Neural progenitor cell (in vitro differentiated cells): ENCODE measurements at regions not wholly inside any gene's neighbourhood (a gene's known extent, or its start where the extent isn't known, plus 50 kb on each side); places are given as distances from the start of the nearest gene placed in this dataset.
A peak's percentile ranks its signal among the peaks of the same experiment; 100 is the strongest.
"Not testable (repeated sequence)": the region's sequence is repeated elsewhere in the genome, so short reads cannot be mapped to it uniquely, and the experiment has no call there.

Experiments
- DNase-seq: peaks from one replicate; pipeline ENCODE4 v3.0.0-alpha.2; 2016; ENCODE audit warnings: low spot score
- H2AFZ ChIP-seq: fragments of 200-600 bp; sonication (generic); replicated peaks from 2 replicates; pipeline ENCODE4 v1.6.1; 2016; ENCODE audit warnings: antibody characterized with exemption
- H3F3A ChIP-seq: fragments of 200-600 bp; sonication (generic); 2 replicates; pipeline ENCODE4 v1.6.1; 2016; ENCODE audit warnings: antibody characterized with exemption, low read depth
- H3K27ac ChIP-seq: fragments of 200-600 bp; sonication (generic); 2 replicates; pipeline ENCODE4 v1.5.1; 2016; ENCODE audit warnings: mild to moderate bottlenecking
- H3K27me3 ChIP-seq: fragments of 200-600 bp; sonication (generic); 2 replicates; pipeline ENCODE4 v1.6.1; 2016; ENCODE audit warnings: mild to moderate bottlenecking, moderate library complexity
- H3K36me3 ChIP-seq: fragments of 200-600 bp; sonication (generic); 2 replicates; pipeline ENCODE4 v1.5.1; 2016
- H3K4me1 ChIP-seq: fragments of 200-600 bp; sonication (generic); 2 replicates; pipeline ENCODE4 v1.6.1; 2016; ENCODE audit warnings: mixed run types
- H3K4me2 ChIP-seq: fragments of 200-600 bp; sonication (generic); 2 replicates; pipeline ENCODE4 v1.6.1; 2016
- H3K4me3 ChIP-seq: fragments of 200-600 bp; sonication (generic); 2 replicates; pipeline ENCODE4 v1.5.1; 2016
- H3K79me2 ChIP-seq: fragments of 200-600 bp; sonication (generic); 2 replicates; pipeline ENCODE4 v1.6.1; 2016; ENCODE audit warnings: low read depth
- H3K9ac ChIP-seq: fragments of 200-600 bp; sonication (generic); 2 replicates; pipeline ENCODE4 v1.6.1; 2016
- H3K9me3 ChIP-seq: fragments of 200-600 bp; sonication (generic); 2 replicates; pipeline ENCODE4 v1.5.1; 2016; ENCODE audit warnings: low read depth
- H4K20me1 ChIP-seq: fragments of 200-600 bp; sonication (generic); 2 replicates; pipeline ENCODE4 v1.6.1; 2016; ENCODE audit warnings: low read depth
- H3K27ac Mint-ChIP-seq: 3 replicates; pipeline ENCODE4 v1.8.0; 2021; ENCODE audit warnings: mixed read lengths
- H3K27me3 Mint-ChIP-seq: 2 replicates; pipeline ENCODE4 v1.8.0; 2022; ENCODE audit warnings: low read depth, mild to moderate bottlenecking, inconsistent platforms, moderate library complexity, mixed read lengths; ENCODE audit not compliant: insufficient read depth
- H3K36me3 Mint-ChIP-seq: 3 replicates; pipeline ENCODE4 v1.8.0; 2021; ENCODE audit warnings: mixed read lengths
- H3K4me1 Mint-ChIP-seq: 3 replicates; pipeline ENCODE4 v1.8.0; 2021; ENCODE audit warnings: mixed read lengths
- H3K4me3 Mint-ChIP-seq: 3 replicates; pipeline ENCODE4 v1.8.0; 2021; ENCODE audit warnings: mild to moderate bottlenecking, moderate library complexity, mixed read lengths
- H3K9me3 Mint-ChIP-seq: 3 replicates; pipeline ENCODE4 v1.8.0; 2020; ENCODE audit warnings: mixed read lengths
- EZH2 ChIP-seq: fragments of 200-600 bp; sonication (generic); IDR thresholded peaks from 2 replicates; pipeline ENCODE4 v1.6.1; 2017; ENCODE audit warnings: antibody characterized with exemption, mild to moderate bottlenecking, moderate library complexity
- EZH2phosphoT487 ChIP-seq: fragments of 200-600 bp; sonication (generic); IDR thresholded peaks from 2 replicates; pipeline ENCODE4 v1.6.1; 2017; ENCODE audit warnings: antibody characterized with exemption
- TF ChIP-seq, protein P1 (sequence below): fragments of 200-600 bp; sonication (generic); IDR thresholded peaks from 2 replicates; pipeline ENCODE4 v1.5.1; 2017; ENCODE audit warnings: antibody characterized with exemption, mild to moderate bottlenecking

DNA sequence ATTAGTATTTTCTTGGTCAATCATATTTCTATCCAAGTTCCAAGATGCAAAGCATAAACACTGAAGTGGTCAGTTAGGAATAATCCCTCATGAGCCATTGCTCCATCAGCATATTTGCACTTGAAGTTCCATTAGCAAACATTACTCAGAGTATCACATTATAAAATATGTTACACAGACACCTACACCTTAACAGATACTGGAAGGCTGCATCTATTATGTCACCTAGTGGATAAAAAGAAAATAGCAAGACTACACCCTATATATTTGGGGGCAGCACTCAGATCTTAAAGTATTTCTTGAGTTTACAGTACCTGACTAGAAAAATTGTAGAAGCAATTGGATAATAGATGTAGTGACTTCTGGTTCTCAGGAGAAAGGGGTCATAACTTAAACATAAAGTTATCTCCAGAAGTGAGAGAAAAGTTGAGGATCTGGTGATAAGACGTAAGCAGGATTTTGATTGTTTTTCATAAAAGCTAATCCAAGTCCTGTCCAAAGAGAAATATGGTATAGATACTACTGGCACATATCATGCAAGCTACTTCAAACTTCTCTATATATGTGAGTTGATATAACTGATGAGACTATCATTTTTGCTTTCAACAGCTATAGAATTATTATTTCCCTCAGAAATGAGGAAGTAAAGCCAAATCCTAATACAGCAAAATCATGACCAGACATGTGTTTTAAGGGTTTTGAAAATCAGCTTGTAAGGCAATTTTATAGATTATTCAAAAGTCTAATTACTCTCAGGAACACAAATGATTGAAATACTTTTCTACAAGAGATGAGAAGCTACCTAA, 422.2 kb downstream of the GBE1 start:
- Mint-ChIP-seq H3K36me3 (no peaks in the 10 kb centered on the region), H3K9me3 (no peaks in the 10 kb centered on the region), H3K27ac (no peak overlapping the region), H3K27me3 (no peaks in the 10 kb centered on the region), H3K4me1 (no peaks in the 10 kb centered on the region), H3K4me3 (no peak overlapping the region)
- Histone ChIP-seq H3K4me1 (no peaks in the 10 kb centered on the region), H3K36me3 (no peaks in the 10 kb centered on the region), H3F3A (no peaks in the 10 kb centered on the region), H2AFZ (peak overlapping the region; percentile 8), H3K9ac (no peak overlapping the region), H3K4me2 (no peak overlapping the region), H4K20me1 (no peaks in the 10 kb centered on the region), H3K27me3 (no peaks in the 10 kb centered on the region), H3K4me3 (no peak overlapping the region), H3K79me2 (no peaks in the 10 kb centered on the region), H3K9me3 (no peaks in the 10 kb centered on the region), H3K27ac (no peak overlapping the region)
- TF ChIP-seq, protein P1, sequence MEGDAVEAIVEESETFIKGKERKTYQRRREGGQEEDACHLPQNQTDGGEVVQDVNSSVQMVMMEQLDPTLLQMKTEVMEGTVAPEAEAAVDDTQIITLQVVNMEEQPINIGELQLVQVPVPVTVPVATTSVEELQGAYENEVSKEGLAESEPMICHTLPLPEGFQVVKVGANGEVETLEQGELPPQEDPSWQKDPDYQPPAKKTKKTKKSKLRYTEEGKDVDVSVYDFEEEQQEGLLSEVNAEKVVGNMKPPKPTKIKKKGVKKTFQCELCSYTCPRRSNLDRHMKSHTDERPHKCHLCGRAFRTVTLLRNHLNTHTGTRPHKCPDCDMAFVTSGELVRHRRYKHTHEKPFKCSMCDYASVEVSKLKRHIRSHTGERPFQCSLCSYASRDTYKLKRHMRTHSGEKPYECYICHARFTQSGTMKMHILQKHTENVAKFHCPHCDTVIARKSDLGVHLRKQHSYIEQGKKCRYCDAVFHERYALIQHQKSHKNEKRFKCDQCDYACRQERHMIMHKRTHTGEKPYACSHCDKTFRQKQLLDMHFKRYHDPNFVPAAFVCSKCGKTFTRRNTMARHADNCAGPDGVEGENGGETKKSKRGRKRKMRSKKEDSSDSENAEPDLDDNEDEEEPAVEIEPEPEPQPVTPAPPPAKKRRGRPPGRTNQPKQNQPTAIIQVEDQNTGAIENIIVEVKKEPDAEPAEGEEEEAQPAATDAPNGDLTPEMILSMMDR = peak; percentile 64
- no peak for TF ChIP-seq EZH2phosphoT487
- DNase-seq = peak; percentile 11

DNA sequence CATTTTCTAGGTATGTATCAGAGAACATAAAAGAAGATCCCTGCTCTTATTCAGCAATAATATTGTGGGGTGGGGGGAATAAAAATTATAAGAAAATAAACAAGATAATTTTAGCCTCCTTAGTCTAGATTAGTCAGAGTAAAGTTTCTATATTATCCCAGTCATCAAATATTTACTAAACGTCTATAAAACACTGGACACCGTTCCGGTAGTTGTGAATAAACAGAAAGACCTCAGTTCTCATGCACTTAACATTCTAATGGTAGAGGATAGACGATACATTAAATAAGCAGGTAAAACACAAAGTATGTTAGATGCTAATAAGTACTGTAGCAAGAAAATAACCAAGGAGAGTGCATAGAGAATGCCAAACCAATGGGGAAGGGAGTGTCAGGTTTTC, 425.0 kb downstream of the GBE1 start:
- H3K4me1 Mint-ChIP-seq = no peaks in the 10 kb centered on the region

DNA sequence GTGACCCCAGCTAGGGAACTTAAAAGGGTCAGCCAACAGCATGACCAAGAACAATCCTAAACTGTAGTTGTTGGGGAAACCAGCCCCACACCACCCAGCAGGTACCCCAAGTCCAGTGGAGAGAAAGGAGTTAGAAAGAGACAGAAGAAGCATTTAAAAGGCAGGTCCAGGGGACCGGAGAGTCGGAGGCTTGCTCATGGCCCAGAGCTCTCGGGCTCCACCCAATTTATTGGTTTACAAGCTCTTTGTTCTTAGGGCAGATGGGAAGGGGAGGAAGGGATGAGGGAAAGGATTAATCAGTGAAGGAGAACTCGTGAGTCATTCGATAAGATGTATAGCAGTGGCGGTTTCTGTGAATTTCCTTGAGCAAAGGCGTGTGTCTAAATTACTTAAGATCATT, 431.6 kb downstream of the GBE1 start:
- H3K36me3 ChIP-seq, H3K4me3 ChIP-seq, H2AFZ ChIP-seq, H3K27me3 Mint-ChIP-seq, H3K9ac ChIP-seq, H3K36me3 Mint-ChIP-seq, H3K4me3 Mint-ChIP-seq, DNase-seq, H4K20me1 ChIP-seq, H3K27ac ChIP-seq, H3K9me3 ChIP-seq, H3K4me1 Mint-ChIP-seq, H3K4me2 ChIP-seq, H3K9me3 Mint-ChIP-seq, H3F3A ChIP-seq, H3K27me3 ChIP-seq, H3K27ac Mint-ChIP-seq, H3K79me2 ChIP-seq, H3K4me1 ChIP-seq: not testable (repeated sequence)

More for the DNA sequence above, 425.0 kb downstream of the GBE1 start:
- H3K4me3 ChIP-seq = no peak overlapping the region
- H3K9ac ChIP-seq = no peak overlapping the region
- no peak overlapping the region for H3K27ac Mint-ChIP-seq
- no peaks in the 10 kb centered on the region for H3K79me2 ChIP-seq
- H3K27me3 Mint-ChIP-seq = no peaks in the 10 kb centered on the region
- H3K4me1 ChIP-seq = no peaks in the 10 kb centered on the region
- H3K4me3 Mint-ChIP-seq = no peak overlapping the region
- H3K27me3 ChIP-seq = no peaks in the 10 kb centered on the region
- H3K36me3 ChIP-seq = no peaks in the 10 kb centered on the region
- no peak overlapping the region for H3K4me2 ChIP-seq
- H3K27ac ChIP-seq = no peak overlapping the region
- no peaks in the 10 kb centered on the region for H3K9me3 Mint-ChIP-seq
- TF ChIP-seq, protein P1 = no peak
- TF ChIP-seq EZH2 = no peak
- no peak for TF ChIP-seq EZH2phosphoT487
- no peaks in the 10 kb centered on the region for H3F3A ChIP-seq
- H3K36me3 Mint-ChIP-seq = no peaks in the 10 kb centered on the region
- no peaks in the 10 kb centered on the region for H3K9me3 ChIP-seq
- no peaks in the 10 kb centered on the region for H4K20me1 ChIP-seq
- no peak for DNase-seq
- no peak overlapping the region for H2AFZ ChIP-seq

DNA sequence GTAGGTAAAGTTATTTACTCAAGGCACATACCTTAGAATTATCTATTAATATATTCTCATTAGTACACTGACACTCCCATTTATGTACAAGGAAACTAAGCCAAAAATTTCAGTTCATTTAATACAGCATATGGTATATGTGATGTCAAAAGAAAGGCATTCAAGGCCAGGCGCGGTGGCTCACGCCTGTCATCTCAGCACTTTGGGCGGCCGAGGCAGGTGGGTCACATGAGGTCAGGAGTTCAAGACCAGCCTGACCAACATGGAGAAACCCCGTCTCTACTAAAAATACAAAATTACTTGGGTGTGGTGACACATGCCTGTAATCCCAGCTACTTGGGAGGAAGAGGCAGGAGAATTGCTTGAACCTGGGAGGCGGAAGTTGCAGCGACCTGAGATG, 435.2 kb downstream of the GBE1 start:
- Mint-ChIP-seq H3K9me3 (no peaks in the 10 kb centered on the region), H3K27ac (no peak overlapping the region), H3K4me1 (peaks cover 8% of the 10 kb centered on the region), H3K27me3 (peaks cover 3% of the 10 kb centered on the region), H3K36me3 (no peaks in the 10 kb centered on the region), H3K4me3 (no peak overlapping the region)
- no peak overlapping the region for H3K4me2 ChIP-seq
- H3K4me3 ChIP-seq = no peak overlapping the region
- no peaks in the 10 kb centered on the region for H4K20me1 ChIP-seq
- no peak for DNase-seq
- H3K27me3 ChIP-seq = no peaks in the 10 kb centered on the region
- H3K9ac ChIP-seq = no peak overlapping the region
- H3K9me3 ChIP-seq = no peaks in the 10 kb centered on the region
- no peak overlapping the region for H3K27ac ChIP-seq
- no peaks in the 10 kb centered on the region for H3K79me2 ChIP-seq
- TF ChIP-seq, protein P1 = no peak
- TF ChIP-seq EZH2 (no peak), EZH2phosphoT487 (no peak)
- H3K4me1 ChIP-seq = no peaks in the 10 kb centered on the region
- H2AFZ ChIP-seq = no peak overlapping the region
- no peaks in the 10 kb centered on the region for H3F3A ChIP-seq
- H3K36me3 ChIP-seq = no peaks in the 10 kb centered on the region
